MG63 (cell line): ENCODE measurements at regions not wholly inside any gene's neighbourhood (a gene's known extent, or its start where the extent isn't known, plus 50 kb on each side); places are given as distances from the start of the nearest gene placed in this dataset.
"Not testable (repeated sequence)": the region's sequence is repeated elsewhere in the genome, so short reads cannot be mapped to it uniquely, and the experiment has no call there.

Experiments
- DNase-seq: peaks from one replicate; pipeline ENCODE4 v3.0.0-alpha.2; 2020
- H3K27me3 ChIP-seq: fragments of 250-450 bp; sonication (Bioruptor Pico); 2 replicates; pipeline ENCODE4 v1.5.1; 2020; ENCODE audit warnings: mild to moderate bottlenecking, moderate library complexity
- H3K36me3 ChIP-seq: fragments of 250-450 bp; sonication (Bioruptor Pico); 2 replicates; pipeline ENCODE4 v1.5.1; 2020; ENCODE audit warnings: mild to moderate bottlenecking, moderate library complexity
- H3K4me3 ChIP-seq: fragments of 250-450 bp; sonication (Bioruptor Pico); 2 replicates; pipeline ENCODE4 v1.5.1; 2020; ENCODE audit warnings: mild to moderate bottlenecking, moderate library complexity
- H3K9me3 ChIP-seq: fragments of 250-450 bp; sonication (Bioruptor Pico); 2 replicates; pipeline ENCODE4 v1.5.1; 2020; ENCODE audit warnings: mild to moderate bottlenecking, moderate library complexity

- not testable (repeated sequence) for H3K9me3 ChIP-seq, H3K27me3 ChIP-seq, H3K36me3 ChIP-seq, DNase-seq, H3K4me3 ChIP-seq
Measured at GRCh38 chr21:9786092-9786491, 735.3 kb upstream of the TPTE start.

- not testable (repeated sequence) for H3K27me3 ChIP-seq, DNase-seq, H3K9me3 ChIP-seq, H3K36me3 ChIP-seq, H3K4me3 ChIP-seq
Measured at GRCh38 chr21:9788281-9788680, 733.1 kb upstream of the TPTE start.

GRCh38 chr21:9790354-9790753 lies 731.0 kb upstream of the TPTE start:
- not testable (repeated sequence) for DNase-seq, H3K9me3 ChIP-seq, H3K4me3 ChIP-seq, H3K36me3 ChIP-seq, H3K27me3 ChIP-seq

- DNase-seq, H3K9me3 ChIP-seq, H3K4me3 ChIP-seq, H3K27me3 ChIP-seq, H3K36me3 ChIP-seq: not testable (repeated sequence)
Measured at GRCh38 chr21:9791453-9791852, 729.9 kb upstream of the TPTE start.

- H3K36me3 ChIP-seq, H3K4me3 ChIP-seq, H3K9me3 ChIP-seq, DNase-seq, H3K27me3 ChIP-seq: not testable (repeated sequence)
Measured at GRCh38 chr21:9795291-9795690, 726.1 kb upstream of the TPTE start.

- not testable (repeated sequence) for H3K9me3 ChIP-seq, DNase-seq, H3K27me3 ChIP-seq, H3K4me3 ChIP-seq, H3K36me3 ChIP-seq
Measured at GRCh38 chr21:9796293-9796692, 725.1 kb upstream of the TPTE start.

- H3K9me3 ChIP-seq, DNase-seq, H3K36me3 ChIP-seq, H3K4me3 ChIP-seq, H3K27me3 ChIP-seq: not testable (repeated sequence)
Measured at GRCh38 chr21:9807675-9808074, 713.7 kb upstream of the TPTE start.

GRCh38 chr21:9811223-9812004 lies 710.0 kb upstream of the TPTE start:
- H3K4me3 ChIP-seq, DNase-seq, H3K36me3 ChIP-seq, H3K9me3 ChIP-seq, H3K27me3 ChIP-seq: not testable (repeated sequence)

- not testable (repeated sequence) for H3K9me3 ChIP-seq, DNase-seq, H3K4me3 ChIP-seq, H3K36me3 ChIP-seq, H3K27me3 ChIP-seq
Measured at GRCh38 chr21:9812507-9812906, 708.9 kb upstream of the TPTE start.

GRCh38 chr21:9813894-9814814 lies 707.2 kb upstream of the TPTE start:
- H3K4me3 ChIP-seq, H3K36me3 ChIP-seq, H3K27me3 ChIP-seq, DNase-seq, H3K9me3 ChIP-seq: not testable (repeated sequence)

- not testable (repeated sequence) for DNase-seq, H3K36me3 ChIP-seq, H3K4me3 ChIP-seq, H3K9me3 ChIP-seq, H3K27me3 ChIP-seq
Measured at GRCh38 chr21:9815181-9815789, 706.1 kb upstream of the TPTE start.

GRCh38 chr21:9816734-9817334 lies 704.5 kb upstream of the TPTE start:
- not testable (repeated sequence) for H3K4me3 ChIP-seq, H3K27me3 ChIP-seq, H3K9me3 ChIP-seq, H3K36me3 ChIP-seq, DNase-seq

GRCh38 chr21:9817841-9818441 lies 703.4 kb upstream of the TPTE start:
- H3K4me3 ChIP-seq, H3K36me3 ChIP-seq, DNase-seq, H3K9me3 ChIP-seq, H3K27me3 ChIP-seq: not testable (repeated sequence)

GRCh38 chr21:9819549-9820192 lies 701.7 kb upstream of the TPTE start:
- not testable (repeated sequence) for H3K4me3 ChIP-seq, H3K36me3 ChIP-seq, H3K27me3 ChIP-seq, DNase-seq, H3K9me3 ChIP-seq

- not testable (repeated sequence) for DNase-seq, H3K4me3 ChIP-seq, H3K27me3 ChIP-seq, H3K36me3 ChIP-seq, H3K9me3 ChIP-seq
Measured at GRCh38 chr21:9820579-9820978, 700.8 kb upstream of the TPTE start.

- not testable (repeated sequence) for H3K27me3 ChIP-seq, H3K36me3 ChIP-seq, H3K4me3 ChIP-seq, DNase-seq, H3K9me3 ChIP-seq
Measured at GRCh38 chr21:9821472-9821871, 699.9 kb upstream of the TPTE start.
